GM12891 (cell line): ENCODE measurements at regions not wholly inside any gene's neighbourhood (a gene's known extent, or its start where the extent isn't known, plus 50 kb on each side); places are given as distances from the start of the nearest gene placed in this dataset.

Experiments used
- POLR2A ChIP-seq: IDR thresholded peaks from 2 replicates; pipeline ENCODE4 v1.6.1; 2011; ENCODE audit warnings: low read depth, low read length, control low read depth
- POLR2AphosphoS5 ChIP-seq: IDR thresholded peaks from 2 replicates; pipeline ENCODE4 v1.6.1; 2011; ENCODE audit warnings: low read depth, low read length, control low read depth
- TAF1 ChIP-seq: IDR thresholded peaks from 2 replicates; pipeline ENCODE4 v1.6.1; 2011; ENCODE audit warnings: low read depth, low read length, control low read depth

GRCh38 chr5:93153461-93153860, 427.6 kb downstream of the NR2F1-AS1 start:
- no peak for TF ChIP-seq TAF1
- TF ChIP-seq POLR2AphosphoS5: no peak
- TF ChIP-seq POLR2A: no peak
